ENCODE measurements at regions not wholly inside any gene's neighbourhood (a gene's known extent, or its start where the extent isn't known, plus 50 kb on each side); places are given as distances from the start of the nearest gene placed in this dataset.

DNA sequence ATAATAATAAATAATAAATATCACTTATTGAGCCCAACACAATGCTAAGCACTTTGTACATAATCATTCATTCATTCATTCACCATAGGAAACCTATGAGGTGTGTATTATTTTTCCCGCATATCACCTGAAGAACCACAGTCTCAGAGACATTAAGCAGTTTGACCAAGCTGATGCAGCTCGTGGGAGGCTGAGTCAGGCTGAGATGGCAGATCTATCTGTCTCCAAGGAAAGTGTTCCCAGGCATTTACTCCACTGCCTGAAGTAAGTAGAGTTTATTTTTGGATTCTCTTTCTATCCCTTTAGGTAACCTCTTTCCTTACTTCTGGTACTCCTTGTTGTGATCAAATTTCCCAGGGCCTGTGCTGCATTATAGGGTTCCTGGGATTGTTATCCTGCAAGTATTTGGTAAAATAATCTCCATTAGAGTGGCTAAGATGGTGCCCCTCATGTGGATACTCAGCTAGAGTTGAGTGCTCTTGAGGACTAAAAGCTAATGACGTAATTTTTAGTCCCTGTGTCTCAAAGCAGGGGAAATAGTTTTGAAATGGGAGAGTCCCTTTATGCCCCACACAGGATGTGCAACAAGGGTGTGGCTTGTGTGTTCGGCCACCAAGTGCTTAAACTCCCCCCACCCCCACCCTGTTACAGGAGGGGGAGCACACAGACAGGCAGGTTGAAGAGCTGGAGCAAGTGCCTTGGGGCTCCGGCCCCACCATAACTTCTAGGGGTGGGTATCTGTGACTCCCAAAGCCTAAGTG is 467.0 kb downstream of the STIM2 start:
- TF ChIP-seq, protein P1, sequence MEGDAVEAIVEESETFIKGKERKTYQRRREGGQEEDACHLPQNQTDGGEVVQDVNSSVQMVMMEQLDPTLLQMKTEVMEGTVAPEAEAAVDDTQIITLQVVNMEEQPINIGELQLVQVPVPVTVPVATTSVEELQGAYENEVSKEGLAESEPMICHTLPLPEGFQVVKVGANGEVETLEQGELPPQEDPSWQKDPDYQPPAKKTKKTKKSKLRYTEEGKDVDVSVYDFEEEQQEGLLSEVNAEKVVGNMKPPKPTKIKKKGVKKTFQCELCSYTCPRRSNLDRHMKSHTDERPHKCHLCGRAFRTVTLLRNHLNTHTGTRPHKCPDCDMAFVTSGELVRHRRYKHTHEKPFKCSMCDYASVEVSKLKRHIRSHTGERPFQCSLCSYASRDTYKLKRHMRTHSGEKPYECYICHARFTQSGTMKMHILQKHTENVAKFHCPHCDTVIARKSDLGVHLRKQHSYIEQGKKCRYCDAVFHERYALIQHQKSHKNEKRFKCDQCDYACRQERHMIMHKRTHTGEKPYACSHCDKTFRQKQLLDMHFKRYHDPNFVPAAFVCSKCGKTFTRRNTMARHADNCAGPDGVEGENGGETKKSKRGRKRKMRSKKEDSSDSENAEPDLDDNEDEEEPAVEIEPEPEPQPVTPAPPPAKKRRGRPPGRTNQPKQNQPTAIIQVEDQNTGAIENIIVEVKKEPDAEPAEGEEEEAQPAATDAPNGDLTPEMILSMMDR (conservative IDR thresholded peaks at IDR 0.05 in 1 of 2, IDR thresholded peaks at IDR 0.05 in 1 of 2; ENCODE audit: low read depth in 1 of 2, low read length in 2 of 2), result no peak
- TF ChIP-seq EZH2 (IDR thresholded peaks at IDR 0.05; ENCODE audit: low read length, missing control alignments), result no peak

Data from fibroblast of lung (primary cell).